C1 segment of cervical spinal cord (tissue), 14 donors: ENCODE measurements at regions not wholly inside any gene's neighbourhood (a gene's known extent, or its start where the extent isn't known, plus 50 kb on each side); places are given as distances from the start of the nearest gene placed in this dataset.

ENCODE experiments used
- DNase-seq, 14 donors: peaks; one replicate each; lab custom pipeline; 2025; lab: John Stamatoyannopoulos, UW

DNA sequence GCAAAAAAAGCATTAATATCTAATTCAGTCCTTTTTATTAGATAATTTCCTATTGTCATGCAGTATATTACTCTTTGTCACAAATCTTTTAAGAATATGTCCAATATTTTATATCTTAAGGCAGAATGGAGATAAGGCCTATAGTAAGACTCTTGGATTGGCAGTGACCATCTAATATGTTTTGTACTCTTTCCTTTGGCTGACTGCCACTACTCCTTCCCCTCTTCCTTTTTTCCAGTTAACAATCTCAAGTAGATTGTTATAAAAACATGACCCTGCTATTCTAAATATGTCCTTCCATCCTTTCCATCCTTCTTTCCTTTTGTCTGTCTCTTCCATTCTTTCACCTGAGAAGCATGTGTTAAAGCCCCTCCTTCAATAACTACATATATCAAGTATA, 92.8 kb upstream of the TMEM168 start:
- DNase-seq = no peak

DNA sequence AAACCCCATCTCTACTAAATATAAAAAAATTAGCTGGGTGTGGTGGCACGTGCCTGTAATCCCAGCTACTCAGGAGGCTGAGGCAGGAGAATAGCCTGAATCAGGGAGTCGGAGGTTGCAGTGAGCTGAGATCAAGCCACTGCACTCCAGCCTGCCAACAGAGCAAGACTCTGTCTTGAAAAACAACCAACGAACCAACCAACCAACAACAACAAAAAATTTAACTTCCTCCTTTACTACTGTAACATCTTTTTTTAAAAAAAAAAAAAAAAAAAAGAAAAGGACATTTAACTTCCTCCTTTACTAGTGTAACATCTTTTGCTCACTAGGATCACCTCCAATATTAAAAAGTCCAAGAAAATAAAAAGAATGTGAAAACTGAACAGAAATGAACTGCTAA, 92.3 kb upstream of the TMEM168 start:
- DNase-seq = no peak

DNA sequence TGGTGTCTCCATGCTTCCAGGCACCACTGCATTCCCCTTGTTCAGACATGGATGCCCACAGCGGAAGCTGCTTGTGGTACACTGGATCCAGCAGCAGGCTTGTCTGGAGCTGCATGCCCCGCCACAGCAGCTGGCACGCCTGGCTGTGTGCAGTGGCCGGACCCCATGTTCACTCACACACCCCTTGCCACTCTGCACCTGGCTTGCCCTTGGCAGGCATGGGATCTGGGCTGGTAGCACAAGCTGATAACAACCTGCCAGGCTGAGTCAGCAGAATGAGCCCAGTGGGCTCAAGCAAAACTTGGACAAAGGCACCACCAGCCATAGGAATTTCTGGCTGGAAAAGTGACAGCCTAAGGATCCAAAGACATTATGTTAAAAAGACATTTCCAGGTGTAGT, 91.8 kb upstream of the TMEM168 start:
- no peak for DNase-seq

DNA sequence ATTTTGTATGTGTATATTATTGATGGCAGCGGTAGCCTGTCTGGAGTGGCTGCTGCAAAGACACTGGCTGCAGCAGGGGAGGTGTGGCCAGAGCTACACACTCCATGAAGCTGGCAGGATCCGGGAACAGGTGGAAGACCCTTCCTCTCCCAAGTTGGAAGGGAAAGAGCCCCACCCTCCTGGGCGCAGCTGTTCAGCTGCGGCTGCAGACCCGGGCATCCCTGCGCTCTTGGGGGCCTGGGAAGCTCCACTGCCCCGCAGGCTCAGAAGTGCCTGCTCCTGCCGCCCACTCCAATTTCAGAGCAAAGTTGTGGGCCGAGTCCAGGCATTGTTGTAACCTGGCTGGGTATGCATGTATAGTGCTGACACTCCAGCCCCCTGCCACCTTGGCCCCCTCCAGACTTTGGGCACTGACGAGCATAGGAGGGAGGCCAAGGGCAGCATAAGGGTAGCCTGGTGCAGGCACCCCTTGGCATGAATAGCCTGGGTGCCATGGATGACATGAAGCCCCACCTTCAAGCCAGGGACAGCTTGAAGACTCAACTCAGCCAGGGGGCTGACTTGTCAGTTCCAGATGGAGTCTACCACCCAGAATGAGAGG, 90.7 kb upstream of the TMEM168 start:
- DNase-seq = no peak

- DNase-seq = no peak
These were observed 87.7 kb upstream of the TMEM168 start for GRCh38 chr7:112877691-112878460.

DNA sequence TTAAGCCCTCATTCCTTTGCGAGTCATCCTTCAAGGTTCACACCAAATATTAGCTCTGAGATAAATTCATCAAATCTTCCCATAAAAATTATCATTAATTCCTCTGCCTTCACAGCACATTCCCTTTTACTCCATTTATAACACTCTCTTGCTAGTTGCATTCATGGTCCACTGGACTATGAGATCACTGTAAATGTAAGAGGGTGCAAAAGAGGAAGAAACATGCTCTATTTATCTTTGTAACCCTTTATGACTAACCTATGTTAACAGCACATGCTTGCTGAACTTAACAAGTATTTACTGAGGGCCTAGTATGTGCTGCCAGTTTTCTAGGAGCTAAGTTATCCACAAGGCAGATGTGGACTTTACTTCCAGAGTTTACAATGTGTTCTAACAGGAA, 86.7 kb upstream of the TMEM168 start:
- no peak for DNase-seq

DNA sequence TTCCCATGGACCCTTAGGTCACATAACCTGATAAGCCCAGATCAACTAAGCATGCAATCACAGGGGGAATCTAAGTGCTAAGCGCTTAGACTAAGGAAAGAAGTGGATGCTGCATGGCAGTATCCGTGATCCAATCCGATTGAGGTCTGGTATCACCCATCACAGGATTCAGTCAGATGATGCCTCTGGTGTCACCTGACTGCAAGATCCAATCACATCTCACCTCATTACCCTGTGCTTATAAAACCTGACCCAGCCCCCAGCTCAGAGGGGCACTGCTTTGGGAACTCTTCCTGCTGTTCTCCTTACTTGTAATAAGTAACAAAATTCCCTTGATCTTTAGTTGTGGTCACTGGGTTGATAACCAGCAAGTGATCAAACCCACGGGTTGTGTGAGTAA, 84.7 kb upstream of the TMEM168 start:
- no peak for DNase-seq

DNA sequence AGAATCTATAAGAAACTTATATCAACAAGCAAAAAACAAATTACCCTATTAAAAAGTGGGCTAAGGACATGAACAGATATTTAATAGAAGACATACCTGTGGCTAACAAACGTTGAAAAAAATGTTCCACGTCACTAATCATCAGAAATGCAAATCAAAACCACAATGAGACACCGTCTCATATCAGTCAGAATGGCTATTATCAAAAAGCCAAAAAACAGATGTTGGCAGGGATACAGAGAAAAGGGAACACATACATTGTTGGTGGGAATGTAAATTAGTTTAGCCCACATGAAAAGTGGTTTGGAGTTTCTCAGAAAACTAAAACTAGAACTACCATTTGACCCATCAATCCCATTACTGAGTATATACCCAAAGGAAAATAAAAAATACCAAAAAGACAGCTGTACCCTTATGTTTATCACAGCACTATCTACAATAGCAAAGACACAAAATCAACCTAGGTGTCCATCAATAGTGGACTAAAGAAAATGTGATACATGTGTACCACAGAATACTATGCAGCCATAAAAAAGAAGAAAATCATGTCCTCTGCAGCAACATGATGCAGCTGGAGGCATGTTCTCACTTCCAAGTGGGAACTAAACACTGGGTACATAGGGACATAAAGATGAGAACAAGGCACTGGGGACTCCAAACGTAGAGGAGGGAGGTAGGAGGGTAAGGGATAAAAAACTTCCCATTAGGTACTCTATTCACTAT, 83.8 kb upstream of the TMEM168 start:
- DNase-seq = no peak

- no peak for DNase-seq
These were observed 79.0 kb upstream of the TMEM168 start for GRCh38 chr7:112869111-112869774.

- DNase-seq = no peak
These were observed 78.4 kb upstream of the TMEM168 start for GRCh38 chr7:112868609-112869008.

DNA sequence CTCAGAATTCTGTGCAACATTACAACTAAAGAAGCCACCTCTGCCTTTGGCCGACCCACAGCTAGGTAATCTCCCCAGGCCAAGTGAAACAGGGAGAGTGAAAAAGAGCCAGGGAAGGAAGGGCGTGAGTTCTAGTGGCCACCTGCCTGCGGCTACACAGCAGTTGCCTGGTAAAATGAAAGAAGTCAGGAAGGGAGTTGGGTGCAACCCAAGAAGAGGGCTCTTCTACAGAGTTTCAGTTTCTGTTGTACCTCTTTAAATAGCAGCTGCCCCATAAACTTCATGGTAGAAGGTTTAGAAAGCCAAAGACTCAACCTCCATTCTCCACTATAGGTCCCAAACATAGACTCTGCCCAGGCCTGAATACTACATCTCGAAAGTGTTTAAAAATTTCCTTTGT, 76.2 kb upstream of the TMEM168 start:
- DNase-seq = no peak

GRCh38 chr7:112864380-112864779, 74.2 kb upstream of the TMEM168 start:
- no peak for DNase-seq

- no peak for DNase-seq
These were observed 68.6 kb upstream of the TMEM168 start for GRCh38 chr7:112858838-112859237.

DNA sequence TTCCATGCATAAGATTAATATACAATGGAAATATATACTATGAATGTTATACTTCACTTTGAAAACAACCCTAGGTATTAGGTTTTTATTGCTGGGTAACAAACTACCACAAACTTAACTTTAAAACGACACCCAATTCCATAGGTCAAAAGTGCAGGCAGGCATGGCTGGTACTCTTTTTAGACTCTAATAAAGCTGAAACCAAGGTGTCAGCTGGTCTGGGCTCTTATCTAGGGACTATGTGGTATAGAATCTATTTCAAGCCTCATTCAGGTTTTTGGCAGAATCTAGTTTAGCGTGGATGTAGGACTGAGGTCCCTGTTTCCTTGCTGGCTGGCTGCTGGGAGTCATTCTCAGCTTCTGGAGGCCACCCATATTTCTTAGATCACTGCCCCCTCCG, 65.0 kb upstream of the TMEM168 start:
- no peak for DNase-seq

DNA sequence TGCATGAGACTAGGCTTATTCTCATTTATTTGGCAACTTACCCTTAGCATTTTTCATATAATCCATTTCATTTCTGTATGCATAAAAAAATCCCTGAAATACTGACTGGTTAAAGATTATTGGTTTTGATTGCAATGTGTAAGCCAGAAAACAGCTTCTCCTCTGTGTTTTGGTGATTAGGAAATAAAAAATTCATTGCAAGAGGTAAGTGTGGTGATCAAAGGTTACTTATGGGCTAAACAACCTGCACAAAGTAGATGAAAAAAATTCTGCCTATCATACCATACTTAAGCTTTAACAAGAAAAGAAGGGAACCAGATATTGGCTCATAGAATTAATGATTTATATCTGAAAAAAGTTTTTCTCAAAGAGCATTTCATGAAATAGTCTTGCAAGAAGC, 64.0 kb upstream of the TMEM168 start:
- DNase-seq = no peak

DNA sequence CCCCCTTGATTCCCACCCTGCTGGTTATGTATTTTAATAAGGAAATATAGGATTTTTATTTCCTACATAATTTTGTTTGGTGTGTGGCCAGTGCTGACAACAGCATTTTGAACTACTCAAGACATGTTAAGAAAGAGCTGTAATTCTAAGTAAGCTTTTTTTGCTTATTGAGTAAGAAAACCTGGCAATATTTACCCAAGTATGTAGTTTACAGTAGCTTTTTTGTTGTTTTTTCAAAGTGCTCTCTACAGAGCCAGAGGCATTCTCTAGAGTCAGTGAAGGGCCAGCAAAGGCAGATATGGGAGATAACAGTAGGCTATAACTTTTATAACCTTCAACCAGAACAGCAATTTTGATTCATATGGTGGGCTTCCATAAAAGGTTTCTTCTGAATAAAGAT, 63.2 kb upstream of the TMEM168 start:
- DNase-seq = no peak

DNA sequence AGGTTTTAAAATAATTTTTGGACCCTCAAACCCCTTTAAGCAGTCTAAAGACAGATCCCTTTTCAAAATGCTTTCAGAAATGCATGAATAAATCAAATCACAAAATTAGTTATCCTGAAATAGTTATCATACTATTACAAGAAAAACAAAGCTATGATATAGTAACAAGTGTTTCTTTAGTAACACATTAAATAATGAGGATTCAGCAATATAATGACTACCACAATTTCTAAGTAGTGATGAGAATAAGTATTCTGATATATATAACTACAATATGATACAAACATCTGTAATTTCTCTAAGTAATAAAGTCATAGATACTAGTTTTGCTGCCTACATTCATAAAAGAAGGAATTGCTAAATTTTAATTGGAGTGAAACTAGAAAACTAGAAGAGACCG, 53.0 kb upstream of the TMEM168 start:
- no peak for DNase-seq
